ENCODE measurements at regions not wholly inside any gene's neighbourhood (a gene's known extent, or its start where the extent isn't known, plus 50 kb on each side); places are given as distances from the start of the nearest gene placed in this dataset.
A peak's percentile ranks its signal among the peaks of the same experiment; 100 is the strongest.

GRCh38 chr11:98798333-98798732, 222.4 kb upstream of the CNTN5 start:
- no peak overlapping the region for H3K4me3 ChIP-seq (ENCODE audit: low read depth, low read length)
- no peak for TF ChIP-seq CTCF (IDR thresholded peaks at IDR 0.05; ENCODE audit: control insufficient read depth, extremely low read depth, insufficient read depth)
- DNase-seq (ENCODE audit: low read depth) = no peak

- no peak for TF ChIP-seq CTCF (IDR thresholded peaks at IDR 0.05; ENCODE audit: control insufficient read depth, extremely low read depth, insufficient read depth)
- DNase-seq (ENCODE audit: low read depth) = no peak
- H3K4me3 ChIP-seq (ENCODE audit: low read depth, low read length) = no peak overlapping the region
Observed at GRCh38 chr11:98800696-98801095, 220.1 kb upstream of the CNTN5 start.

- no peak for TF ChIP-seq CTCF (IDR thresholded peaks at IDR 0.05; ENCODE audit: control insufficient read depth, extremely low read depth, insufficient read depth)
- no peak overlapping the region for H3K4me3 ChIP-seq (ENCODE audit: low read depth, low read length)
- DNase-seq (ENCODE audit: low read depth) = no peak
Observed at GRCh38 chr11:98828986-98829708, 191.6 kb upstream of the CNTN5 start.

GRCh38 chr11:98829971-98830370, 190.8 kb upstream of the CNTN5 start:
- TF ChIP-seq CTCF (IDR thresholded peaks at IDR 0.05; ENCODE audit: control insufficient read depth, extremely low read depth, insufficient read depth) = no peak
- no peak for DNase-seq (ENCODE audit: low read depth)
- no peak overlapping the region for H3K4me3 ChIP-seq (ENCODE audit: low read depth, low read length)

GRCh38 chr11:98834776-98835175, 186.0 kb upstream of the CNTN5 start:
- no peak for TF ChIP-seq CTCF (IDR thresholded peaks at IDR 0.05; ENCODE audit: control insufficient read depth, extremely low read depth, insufficient read depth)
- no peak overlapping the region for H3K4me3 ChIP-seq (ENCODE audit: low read depth, low read length)
- DNase-seq (ENCODE audit: low read depth) = no peak

GRCh38 chr11:98835335-98835734, 185.4 kb upstream of the CNTN5 start:
- no peak for TF ChIP-seq CTCF (IDR thresholded peaks at IDR 0.05; ENCODE audit: control insufficient read depth, extremely low read depth, insufficient read depth)
- no peak overlapping the region for H3K4me3 ChIP-seq (ENCODE audit: low read depth, low read length)
- peak; percentile 14 for DNase-seq (ENCODE audit: low read depth)

GRCh38 chr11:98836156-98836555, 184.6 kb upstream of the CNTN5 start:
- no peak for TF ChIP-seq CTCF (IDR thresholded peaks at IDR 0.05; ENCODE audit: control insufficient read depth, extremely low read depth, insufficient read depth)
- peak; percentile 40 for DNase-seq (ENCODE audit: low read depth)
- H3K4me3 ChIP-seq (ENCODE audit: low read depth, low read length) = no peak overlapping the region
